ENCODE measurements at regions not wholly inside any gene's neighbourhood (a gene's known extent, or its start where the extent isn't known, plus 50 kb on each side); places are given as distances from the start of the nearest gene placed in this dataset.

DNA sequence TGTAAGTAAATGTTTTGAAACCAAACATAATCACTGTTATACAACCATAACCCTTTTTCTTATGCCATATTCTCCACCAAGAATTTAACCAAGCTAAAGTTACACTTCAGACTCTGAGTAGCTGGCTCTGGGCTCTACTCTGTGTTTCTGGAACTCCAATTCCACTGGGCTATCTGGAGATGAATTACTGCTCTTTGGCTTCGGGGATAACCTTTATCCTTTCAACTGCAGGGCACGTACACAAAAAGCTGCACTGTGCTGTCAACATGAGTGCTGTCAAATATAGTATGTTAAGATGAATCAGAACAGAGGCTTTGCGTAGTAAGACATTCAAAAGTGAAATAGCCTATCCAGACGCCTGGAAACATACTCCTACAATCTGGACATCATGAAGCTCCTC is 500.6 kb downstream of the LTN1 start:
- TF ChIP-seq, protein P1, sequence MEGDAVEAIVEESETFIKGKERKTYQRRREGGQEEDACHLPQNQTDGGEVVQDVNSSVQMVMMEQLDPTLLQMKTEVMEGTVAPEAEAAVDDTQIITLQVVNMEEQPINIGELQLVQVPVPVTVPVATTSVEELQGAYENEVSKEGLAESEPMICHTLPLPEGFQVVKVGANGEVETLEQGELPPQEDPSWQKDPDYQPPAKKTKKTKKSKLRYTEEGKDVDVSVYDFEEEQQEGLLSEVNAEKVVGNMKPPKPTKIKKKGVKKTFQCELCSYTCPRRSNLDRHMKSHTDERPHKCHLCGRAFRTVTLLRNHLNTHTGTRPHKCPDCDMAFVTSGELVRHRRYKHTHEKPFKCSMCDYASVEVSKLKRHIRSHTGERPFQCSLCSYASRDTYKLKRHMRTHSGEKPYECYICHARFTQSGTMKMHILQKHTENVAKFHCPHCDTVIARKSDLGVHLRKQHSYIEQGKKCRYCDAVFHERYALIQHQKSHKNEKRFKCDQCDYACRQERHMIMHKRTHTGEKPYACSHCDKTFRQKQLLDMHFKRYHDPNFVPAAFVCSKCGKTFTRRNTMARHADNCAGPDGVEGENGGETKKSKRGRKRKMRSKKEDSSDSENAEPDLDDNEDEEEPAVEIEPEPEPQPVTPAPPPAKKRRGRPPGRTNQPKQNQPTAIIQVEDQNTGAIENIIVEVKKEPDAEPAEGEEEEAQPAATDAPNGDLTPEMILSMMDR (IDR thresholded peaks at IDR 0.05): no peak
- TF ChIP-seq POLR2AphosphoS5 (IDR thresholded peaks at IDR 0.05; ENCODE audit: low read depth, low read length) (no peak), REST (IDR thresholded peaks at IDR 0.05; ENCODE audit: insufficient read depth in 1 of 2, low read depth in 2 of 2, low read length in 1 of 2) (no peak), SIN3A (IDR thresholded peaks at IDR 0.05; ENCODE audit: borderline replicate concordance, insufficient read depth, low read depth, low read length) (no peak)
